ENCODE measurements at regions not wholly inside any gene's neighbourhood (a gene's known extent, or its start where the extent isn't known, plus 50 kb on each side); places are given as distances from the start of the nearest gene placed in this dataset.

GRCh38 chrX:42485601-42486000 lies 292.4 kb downstream of the PPP1R2C start:
- TF ChIP-seq CTCF (IDR thresholded peaks at IDR 0.05) (no peak), ZFX (IDR thresholded peaks at IDR 0.05; ENCODE audit: borderline replicate concordance) (no peak)

Measured in 22Rv1 (cell line).